T-helper 1 cell treated with Interleukin-12 subunit alpha and Interleukin-12 subunit beta and Interleukin-4 antibody, amounts not matched to agents 30 ng/mL and 1 ng/mL, for 36 hours (primary cell): ENCODE measurements at regions not wholly inside any gene's neighbourhood (a gene's known extent, or its start where the extent isn't known, plus 50 kb on each side); places are given as distances from the start of the nearest gene placed in this dataset.

Source experiments
- intact Hi-C: fragments of 100-400 bp; cut with micrococcal nuclease; formaldehyde crosslinking; loops from one replicate; pipeline ENCODE4 v1.15.1; 2024

GRCh38 chr10:43753397-43754061 is 104.8 kb upstream of the ZNF32 start:
- intact Hi-C loops = no loop called here

- intact Hi-C loops = no loop called here
These were observed 104.0 kb upstream of the ZNF32 start for GRCh38 chr10:43752682-43753081.

- intact Hi-C loops = no loop called here
These were observed 103.0 kb upstream of the ZNF32 start for GRCh38 chr10:43751646-43752045.

- intact Hi-C loops = no loop called here
These were observed 101.4 kb upstream of the ZNF32 start for GRCh38 chr10:43749940-43750552.

GRCh38 chr10:43749145-43749576 is 100.5 kb upstream of the ZNF32 start:
- intact Hi-C loops = no loop called here

GRCh38 chr10:43748560-43748959 is 99.9 kb upstream of the ZNF32 start:
- intact Hi-C loops = no loop called here

- intact Hi-C loops = no loop called here
These were observed 98.2 kb upstream of the ZNF32 start for GRCh38 chr10:43746906-43747305.

GRCh38 chr10:43739161-43739560 is 90.5 kb upstream of the ZNF32 start:
- intact Hi-C loops = no loop called here

- intact Hi-C loops = no loop called here
These were observed 88.3 kb upstream of the ZNF32 start for GRCh38 chr10:43737003-43737402.

- intact Hi-C loops = no loop called here
These were observed 87.2 kb upstream of the ZNF32 start for GRCh38 chr10:43735907-43736306.

- intact Hi-C loops = no loop called here
These were observed 86.0 kb upstream of the ZNF32 start for GRCh38 chr10:43734716-43735115.

GRCh38 chr10:43731486-43731885 is 82.8 kb upstream of the ZNF32 start:
- intact Hi-C loops = no loop called here

- intact Hi-C loops = no loop called here
These were observed 79.7 kb upstream of the ZNF32 start for GRCh38 chr10:43728425-43728824.

GRCh38 chr10:43727935-43728334 is 79.3 kb upstream of the ZNF32 start:
- intact Hi-C loops = no loop called here

GRCh38 chr10:43715334-43715733 is 66.7 kb upstream of the ZNF32 start:
- intact Hi-C loops = no loop called here

- intact Hi-C loops = no loop called here
These were observed 64.3 kb upstream of the ZNF32 start for GRCh38 chr10:43712821-43713584.

GRCh38 chr10:43710772-43711471 is 62.2 kb upstream of the ZNF32 start:
- intact Hi-C loops = no loop called here

GRCh38 chr10:43708262-43708661 is 59.6 kb upstream of the ZNF32 start:
- intact Hi-C loops = no loop called here

- intact Hi-C loops = no loop called here
These were observed 59.1 kb upstream of the ZNF32 start for GRCh38 chr10:43707770-43708169.

- intact Hi-C loops = no loop called here
These were observed 57.5 kb upstream of the ZNF32 start for GRCh38 chr10:43706166-43706565.

- intact Hi-C loops = no loop called here
These were observed 54.6 kb upstream of the ZNF32 start for GRCh38 chr10:43703286-43703685.

- intact Hi-C loops = no loop called here
These were observed 54.2 kb upstream of the ZNF32 start for GRCh38 chr10:43702936-43703281.
